ENCODE measurements at regions not wholly inside any gene's neighbourhood (a gene's known extent, or its start where the extent isn't known, plus 50 kb on each side); places are given as distances from the start of the nearest gene placed in this dataset.
"Not testable (repeated sequence)": the region's sequence is repeated elsewhere in the genome, so short reads cannot be mapped to it uniquely, and the experiment has no call there.

DNA sequence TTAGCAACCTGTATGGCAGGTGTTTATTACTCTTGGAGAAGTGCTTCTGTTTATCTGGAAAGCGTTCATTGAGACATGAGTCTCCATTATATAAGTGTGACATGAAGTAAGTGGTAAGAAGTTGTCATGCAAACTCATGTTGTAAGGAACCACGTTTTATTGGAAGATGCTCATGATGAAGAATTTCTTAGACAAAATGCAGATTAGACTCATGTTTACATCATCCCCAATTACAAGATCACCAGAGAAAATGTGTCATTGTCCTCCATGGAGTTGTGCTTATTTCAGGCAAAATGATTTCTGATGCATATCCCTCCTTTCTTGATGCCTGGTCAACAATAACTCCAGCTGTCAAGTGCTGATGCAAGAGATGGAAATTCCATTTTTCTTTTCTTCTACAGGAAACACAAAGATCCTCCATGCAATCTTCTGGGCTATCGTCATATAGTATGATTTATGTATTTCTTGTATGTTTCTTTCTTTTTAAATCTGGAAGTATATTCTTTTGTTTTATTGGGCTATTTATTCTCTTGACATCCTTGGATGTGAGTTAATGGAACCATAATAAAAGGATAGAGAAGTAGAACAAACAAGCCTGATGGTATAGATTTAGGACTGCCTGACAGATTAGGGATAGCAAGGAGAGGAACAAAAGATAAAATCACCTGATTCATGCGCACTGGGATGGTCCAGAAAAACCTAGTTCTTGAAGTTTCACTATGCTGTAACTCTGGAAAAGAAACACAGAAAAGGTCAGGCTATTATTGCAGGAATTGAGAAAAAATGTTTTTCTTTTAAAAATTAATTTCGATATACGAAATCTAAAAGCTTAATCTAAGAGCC, 50.7 kb upstream of the DIAPH3 start:
- no peak for DNase-seq

DNA sequence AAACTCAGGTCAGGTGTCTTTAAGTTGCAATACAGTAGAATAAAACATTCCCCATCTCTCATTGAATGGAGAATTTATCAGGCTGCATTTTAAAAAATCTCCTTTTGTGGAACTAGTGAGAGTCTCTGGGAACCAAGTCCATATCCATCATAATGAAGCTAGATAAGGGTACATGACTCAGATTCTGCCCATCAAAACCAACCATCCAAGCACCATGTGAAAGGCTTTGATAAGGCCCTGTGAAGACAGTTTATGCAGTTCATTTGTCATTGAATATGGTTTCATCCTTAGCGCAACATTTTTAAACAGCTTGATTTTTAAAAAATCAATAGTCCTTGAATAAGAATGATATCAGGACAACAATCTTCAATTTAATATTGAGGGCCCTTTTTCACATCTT, 56.3 kb upstream of the DIAPH3 start:
- DNase-seq: no peak

DNA sequence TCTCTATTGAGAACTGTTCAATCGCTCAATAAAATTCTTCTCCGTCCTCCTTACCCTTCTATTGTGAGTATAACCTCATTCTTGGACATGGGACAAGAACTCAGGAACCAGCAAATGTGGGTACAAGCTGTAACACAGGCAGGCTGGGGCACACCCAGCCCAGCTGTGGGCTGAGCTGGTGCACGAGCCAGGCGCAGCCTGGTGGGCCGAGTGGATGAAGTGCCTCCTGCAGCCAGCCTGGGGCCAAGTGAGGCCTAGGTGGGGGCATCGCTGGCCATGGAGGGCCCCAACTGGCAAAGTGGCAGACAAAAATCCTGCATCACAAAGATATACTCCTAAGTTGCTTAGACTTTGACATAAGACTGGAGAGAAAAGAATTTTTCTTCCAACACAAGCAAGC, 57.9 kb upstream of the DIAPH3 start:
- no peak for DNase-seq

DNA sequence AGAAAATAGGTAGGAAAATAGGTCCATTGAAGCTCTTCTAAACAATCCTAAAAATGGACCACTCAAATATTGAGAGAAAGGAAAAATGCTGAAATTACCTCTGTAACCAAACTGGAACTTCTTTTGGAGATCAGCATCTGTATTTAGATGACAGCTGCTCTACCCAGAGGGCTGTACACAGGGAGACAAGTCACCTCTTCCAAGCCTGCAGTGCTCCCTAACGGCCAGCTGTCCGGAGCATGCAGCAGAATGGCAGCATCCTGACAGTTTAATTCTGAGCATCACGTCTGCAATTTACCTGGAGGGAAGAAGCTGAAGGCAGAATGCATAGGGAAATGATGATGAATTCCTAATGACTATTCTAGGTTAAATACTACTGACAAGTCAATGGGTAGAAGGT, 62.8 kb upstream of the DIAPH3 start:
- DNase-seq: no peak

DNA sequence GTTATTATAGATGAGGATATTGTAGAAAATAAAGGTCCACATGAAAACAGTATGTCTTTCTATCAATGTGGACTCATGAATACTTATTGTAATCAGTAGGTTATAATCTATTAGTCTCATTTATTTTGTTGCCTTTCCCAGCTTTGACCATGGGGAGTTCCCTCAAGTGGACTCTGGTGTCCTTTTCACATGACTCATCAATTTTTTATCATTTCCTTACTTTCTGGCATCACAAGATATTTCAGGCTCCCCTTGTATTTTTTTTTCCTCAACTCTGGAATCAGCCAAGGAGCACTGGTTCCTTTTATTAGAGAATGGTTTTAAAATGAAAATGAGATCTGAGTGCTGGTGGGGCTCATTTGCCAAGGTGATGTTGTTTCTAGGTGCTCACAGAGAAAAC, 63.4 kb upstream of the DIAPH3 start:
- DNase-seq: no peak

DNA sequence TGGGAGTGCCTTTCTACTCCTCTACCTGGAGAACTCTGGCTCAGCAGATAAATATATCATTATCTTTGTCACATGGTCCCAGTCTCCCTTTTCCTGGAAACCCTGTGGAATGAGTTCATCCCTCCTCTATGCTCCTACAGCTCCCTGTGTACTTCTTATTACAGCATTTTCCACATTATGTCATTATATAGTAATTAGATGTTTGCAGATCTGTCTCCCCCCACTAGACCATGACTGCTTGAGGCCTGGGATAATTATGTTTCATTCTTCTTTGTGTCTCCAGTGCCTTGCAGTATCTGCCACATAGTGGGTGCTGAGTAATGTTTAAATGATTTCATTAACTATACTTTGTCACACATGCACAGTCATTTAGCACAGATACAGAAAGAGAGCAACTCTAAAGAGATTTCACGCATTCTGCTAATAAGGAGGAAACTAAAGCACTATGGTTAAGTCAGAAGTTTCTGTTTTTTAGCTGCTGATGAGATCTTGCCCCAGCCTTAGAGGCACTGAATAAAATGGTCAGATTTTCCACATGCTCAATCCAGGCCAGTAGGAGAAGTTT, 66.1 kb upstream of the DIAPH3 start:
- DNase-seq: no peak

DNA sequence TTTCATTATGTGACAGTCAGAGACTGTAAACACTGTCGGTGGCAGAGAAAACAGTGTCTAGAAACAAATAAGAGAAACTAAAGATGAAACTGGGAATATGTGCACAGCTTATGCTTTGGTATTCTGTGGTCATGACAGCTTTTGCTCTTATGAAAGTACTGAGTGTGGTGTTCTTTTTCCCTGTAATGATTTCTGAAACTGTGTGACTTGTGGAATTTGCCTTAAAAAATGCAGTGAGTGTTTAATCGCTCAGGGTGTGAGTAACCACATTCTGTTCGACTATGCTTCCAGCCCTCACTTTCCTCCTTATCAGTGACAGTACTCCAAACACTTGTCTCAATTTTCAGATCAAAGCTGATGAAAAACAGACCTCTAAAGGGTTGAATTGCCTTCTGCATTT, 66.9 kb upstream of the DIAPH3 start:
- DNase-seq: no peak

DNA sequence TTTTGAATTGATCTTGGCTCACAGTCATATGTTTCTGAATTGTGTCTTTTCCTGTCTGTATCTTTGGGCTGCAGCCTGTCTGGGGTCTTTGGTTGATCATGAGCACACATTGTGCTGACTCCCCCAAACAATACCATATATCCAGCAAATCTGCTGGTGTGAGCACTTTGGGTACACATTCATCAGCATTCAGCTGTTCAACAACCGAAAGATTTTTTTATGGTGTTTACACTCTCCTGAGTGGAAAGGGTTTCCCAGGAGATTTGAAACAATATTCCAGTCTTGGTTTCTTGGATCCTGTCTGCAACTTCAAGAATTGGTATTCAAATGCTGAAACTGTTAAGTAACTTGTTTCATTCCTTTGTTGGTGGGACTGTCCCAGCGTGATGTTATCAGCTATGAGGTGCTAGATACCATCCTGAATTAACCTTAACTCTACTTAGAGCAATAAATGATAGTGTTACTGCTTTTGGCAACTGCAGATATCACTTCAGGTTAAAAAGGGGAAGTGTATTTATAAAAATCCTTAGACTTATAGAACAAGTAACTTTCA, 78.4 kb upstream of the DIAPH3 start:
- DNase-seq: no peak

DNA sequence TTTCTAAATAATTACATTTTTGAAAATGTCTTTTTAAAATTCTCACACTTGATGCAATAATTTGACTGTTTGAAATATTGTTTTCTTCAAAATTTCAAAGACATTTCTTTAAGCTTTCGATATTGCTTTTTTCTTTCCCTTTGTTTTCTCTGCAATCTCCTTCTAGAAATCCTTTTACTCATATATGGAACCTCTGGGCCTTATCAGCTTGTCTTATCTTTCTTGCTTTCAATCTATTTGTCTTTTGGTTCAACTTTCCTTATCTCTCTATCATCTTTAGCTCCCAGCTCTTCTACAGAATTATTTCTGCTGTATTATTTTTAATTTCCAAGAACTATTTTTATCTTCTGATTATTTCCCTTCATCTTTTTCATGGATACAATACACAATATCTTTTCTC, 80.7 kb upstream of the DIAPH3 start:
- DNase-seq: no peak

DNA sequence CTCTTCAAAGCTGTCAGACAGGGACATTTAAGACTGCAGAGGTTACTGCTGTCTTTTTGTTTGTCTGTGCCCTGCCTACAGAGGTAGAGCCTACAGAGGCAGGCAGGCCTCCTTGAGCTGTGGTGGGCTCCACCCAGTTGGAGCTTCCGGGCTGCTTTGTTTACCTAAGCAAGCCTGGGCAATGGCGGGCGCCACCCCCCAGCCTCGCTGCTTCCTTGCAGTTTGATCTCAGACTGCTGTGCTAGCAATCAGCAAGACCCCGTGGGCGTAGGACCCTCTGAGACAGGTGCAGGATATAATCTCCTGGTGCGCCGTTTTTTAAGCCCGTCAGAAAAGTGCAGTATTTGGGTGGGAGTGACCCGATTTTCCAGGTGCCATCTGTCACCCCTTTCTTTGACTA, 87.7 kb upstream of the DIAPH3 start:
- not testable (repeated sequence) for DNase-seq

DNA sequence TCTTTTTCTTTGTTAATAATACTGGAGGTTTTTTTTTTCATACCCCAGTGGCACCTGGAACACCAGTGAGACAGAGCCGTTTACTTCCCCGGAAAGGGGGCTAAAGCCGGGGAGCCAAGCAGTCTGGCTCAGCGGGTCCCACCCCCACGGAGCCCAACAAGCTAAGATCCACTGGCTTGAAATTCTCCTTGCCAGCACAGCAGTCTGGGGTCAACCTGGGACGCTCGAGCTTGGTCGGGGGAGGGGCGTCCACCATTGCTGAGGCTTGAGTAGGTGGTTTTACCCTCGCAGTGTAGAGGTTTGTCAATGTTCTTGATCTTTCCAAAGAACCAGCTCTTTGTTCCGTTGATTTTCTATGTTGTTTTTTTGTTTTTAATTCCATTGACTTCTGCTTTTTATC, 94.6 kb upstream of the DIAPH3 start:
- DNase-seq: no peak

DNA sequence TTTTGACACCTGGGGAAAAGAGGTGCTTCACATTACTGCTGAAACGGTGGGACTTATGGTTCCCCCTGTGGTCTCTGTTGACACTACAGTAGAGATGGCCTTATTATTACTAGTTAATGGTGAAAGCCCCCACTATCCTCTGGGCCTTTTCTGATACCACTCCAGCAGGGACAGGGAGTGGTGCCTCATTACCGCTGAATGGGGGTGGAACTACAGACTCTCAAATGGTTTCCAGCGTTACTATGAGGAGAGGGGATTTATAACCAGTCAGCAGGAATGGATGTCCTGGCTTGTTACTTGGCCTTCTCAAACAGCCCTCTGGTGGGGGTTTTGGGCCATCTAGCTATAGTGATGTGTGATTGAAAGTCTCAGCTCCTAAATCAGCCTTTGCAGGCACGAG, 96.7 kb upstream of the DIAPH3 start:
- no peak for DNase-seq

DNA sequence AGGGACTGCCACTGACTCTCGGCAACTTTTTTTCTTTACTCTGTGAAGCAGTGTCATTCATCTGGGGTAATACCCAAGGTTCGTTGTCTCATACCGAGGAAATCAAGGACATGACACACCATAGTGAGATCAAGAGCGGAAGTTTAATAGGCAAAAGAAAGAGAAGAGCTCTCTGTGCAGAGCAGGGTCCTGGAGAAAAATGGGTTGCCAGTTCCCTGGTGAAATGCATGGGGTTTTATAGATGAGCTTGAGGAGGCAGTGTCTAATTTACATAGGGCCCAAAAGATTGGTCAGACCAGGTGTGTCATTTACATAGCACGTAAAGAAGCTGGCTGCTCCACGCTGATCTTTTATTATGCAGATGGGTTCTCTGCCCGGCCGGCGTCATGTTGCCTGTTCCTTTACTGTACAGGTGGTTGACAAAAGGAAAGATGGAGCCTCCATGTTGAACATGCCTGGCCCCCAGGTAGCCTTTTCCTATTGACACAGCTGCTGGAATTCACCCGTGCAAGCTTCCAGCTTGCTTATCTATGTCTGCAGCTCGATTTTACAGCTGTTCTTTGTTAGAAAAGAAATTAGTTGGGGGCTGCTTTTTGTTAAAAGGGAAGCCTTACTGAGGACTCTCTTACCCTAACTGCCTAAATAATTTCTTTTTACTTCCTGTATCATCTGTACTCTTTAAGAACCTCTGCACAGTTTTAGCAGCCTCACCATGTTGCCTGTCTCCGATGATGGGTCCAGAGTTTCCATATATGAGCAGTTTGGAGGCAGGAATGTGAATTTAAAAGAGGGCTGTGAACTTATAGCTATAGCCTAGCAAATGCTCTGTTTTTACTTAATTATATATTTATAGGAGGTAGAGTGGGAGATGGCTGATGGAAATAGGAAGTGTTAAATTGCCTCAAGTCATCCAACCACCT, 98.0 kb upstream of the DIAPH3 start:
- no peak for DNase-seq

DNA sequence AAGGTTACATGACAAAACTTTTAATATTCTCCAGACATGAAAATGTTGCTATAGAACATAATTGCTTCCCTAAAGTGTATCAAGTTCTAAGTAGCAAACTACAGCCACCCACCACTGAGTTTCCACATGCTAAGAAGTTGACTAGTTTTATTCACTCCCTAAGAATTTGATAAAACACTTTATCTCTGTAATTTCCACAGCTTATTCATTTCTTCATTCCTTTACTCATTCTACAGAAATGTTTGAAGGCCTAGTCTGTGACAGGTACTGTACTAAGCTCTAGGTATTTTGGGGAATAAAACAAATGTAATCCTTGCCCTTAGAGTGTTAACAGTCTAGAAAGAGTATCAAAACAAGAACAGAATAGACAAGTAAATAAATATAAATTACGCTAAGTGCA, 101.8 kb upstream of the DIAPH3 start:
- no peak for DNase-seq

DNA sequence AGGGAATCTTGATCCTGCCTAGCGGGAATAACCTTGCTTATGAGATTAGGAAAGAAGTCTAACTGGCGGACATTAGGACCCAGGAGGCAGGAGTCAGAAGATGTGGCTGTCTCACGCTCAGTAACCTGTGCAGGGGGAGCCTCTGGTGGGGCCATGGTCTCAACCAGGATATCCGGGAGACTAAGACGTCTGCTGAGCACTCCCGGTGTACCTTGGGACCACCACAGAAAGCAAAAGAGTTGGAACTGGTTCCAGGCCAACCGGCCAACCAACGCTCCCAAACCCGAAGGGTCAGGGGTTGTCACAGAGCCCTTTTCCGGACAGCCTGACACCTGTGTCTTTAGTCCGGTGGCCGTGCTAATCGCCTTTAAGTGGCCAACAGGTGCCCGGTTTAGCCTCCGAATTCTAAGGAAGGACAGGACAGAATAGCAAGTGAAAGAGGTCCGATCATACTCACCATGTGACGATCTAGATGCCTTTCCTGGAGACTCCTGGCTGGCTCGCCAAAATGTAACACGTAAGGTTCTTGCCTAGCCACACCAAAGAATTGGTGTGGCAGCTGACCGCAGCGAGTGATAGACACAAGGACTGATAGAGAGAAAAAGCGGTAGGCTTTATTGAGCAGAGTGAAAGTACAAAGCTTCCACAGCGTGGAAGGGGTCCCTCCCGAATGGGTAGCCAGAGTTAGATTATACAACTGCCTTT, 103.9 kb upstream of the DIAPH3 start:
- peak; percentile 25 to 43 for DNase-seq

DNA sequence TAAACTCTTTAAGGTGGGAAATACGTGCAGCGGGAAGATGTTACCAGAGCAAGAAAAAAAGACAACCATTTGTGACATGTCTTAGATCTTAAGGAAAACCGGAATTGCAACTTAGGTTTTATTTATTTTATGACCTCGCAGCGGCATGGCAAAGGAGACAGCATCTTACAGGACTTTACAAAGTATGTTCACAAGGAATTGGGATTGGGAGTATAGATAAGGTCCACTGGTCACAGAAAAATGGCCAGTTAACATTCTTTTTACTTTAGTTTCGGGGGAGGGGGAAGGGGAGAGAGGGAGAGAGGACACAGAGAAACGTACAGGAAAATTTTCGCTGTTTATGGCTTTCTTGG, 104.5 kb upstream of the DIAPH3 start:
- DNase-seq: no peak

DNA sequence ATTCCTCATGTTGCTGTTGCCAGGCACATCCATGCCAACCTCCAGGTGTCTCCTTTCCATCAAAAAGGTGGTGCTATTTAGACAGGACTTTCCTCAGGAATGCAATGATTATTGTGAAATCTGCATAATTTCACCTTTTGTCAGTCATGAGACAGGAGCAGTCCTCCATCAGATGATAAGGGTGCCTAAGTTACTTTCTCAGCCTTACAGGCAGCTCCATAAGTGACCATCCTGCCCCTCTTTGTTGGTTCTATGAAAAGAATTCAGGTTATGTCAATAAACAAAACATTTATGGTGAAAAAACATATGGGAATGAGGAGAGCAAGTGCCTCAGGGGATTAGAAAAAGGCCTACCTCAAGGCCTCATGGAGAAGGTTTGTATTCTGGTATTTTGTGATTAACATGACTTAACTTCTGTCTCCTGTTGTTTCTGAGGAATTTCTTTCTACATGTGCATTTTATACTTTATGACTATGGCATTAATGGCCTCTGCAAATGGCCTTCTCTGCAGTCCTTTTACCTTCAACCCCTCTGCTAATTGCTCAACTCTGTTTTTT, 110.3 kb upstream of the DIAPH3 start:
- no peak for DNase-seq

DNA sequence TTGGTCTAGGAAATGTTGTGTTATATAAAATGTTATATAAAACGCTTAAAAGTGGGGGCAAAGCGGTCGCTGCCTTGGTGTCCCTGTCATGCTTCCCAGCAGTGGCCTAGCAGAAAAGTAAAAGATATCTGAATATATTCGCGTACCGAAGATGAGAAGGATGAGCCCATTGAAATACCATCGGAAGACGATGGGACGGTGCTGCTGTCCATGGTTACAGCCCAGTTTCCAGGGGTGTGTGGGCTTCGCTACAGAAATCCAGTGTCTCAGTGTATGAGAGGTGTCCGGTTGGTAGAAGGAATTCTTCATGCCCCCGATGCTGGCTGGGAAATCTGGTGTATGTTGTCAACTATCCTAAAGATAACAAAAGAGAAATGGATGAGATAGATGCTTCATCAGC, 110.9 kb upstream of the DIAPH3 start:
- no peak for DNase-seq

DNA sequence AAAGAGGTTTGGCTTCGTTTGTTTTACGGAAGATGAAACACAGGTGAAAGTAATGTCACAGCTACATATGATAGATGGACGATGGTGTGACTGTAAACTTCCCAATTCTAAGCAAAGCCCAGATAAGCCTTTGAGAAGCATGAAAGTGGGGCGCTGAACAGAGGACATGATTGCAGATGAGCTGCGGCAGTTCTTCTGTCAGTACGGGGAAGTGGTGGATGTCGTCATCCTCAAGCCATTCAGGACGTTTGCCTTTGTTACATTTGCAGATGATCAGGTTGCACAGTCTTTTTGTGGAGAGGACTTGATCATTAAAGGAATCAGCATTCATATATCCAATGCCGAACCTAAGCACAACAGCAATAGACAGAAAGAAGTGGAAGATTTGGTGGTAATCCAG, 111.5 kb upstream of the DIAPH3 start:
- no peak for DNase-seq

DNA sequence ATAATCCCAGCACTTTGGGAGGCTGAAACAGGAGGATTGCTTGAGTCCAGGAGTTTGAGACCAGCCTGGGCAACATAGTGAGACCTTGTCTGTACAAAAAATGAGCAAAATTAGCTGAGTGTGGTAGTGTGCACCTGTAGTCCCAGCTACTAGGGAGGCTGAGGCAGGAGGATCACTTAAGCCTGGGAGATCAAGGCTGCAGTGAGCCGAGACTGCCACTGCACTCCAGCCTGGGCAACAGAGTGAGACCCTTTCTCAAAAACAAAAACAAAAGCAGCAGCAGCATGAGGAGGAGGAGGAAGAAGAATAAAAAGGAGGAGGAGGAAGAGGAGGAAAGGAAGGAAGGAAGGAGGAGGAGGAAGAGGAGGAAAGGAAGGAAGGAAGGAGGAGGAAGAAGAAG, 116.5 kb upstream of the TDRD3 start:
- not testable (repeated sequence) for DNase-seq

DNA sequence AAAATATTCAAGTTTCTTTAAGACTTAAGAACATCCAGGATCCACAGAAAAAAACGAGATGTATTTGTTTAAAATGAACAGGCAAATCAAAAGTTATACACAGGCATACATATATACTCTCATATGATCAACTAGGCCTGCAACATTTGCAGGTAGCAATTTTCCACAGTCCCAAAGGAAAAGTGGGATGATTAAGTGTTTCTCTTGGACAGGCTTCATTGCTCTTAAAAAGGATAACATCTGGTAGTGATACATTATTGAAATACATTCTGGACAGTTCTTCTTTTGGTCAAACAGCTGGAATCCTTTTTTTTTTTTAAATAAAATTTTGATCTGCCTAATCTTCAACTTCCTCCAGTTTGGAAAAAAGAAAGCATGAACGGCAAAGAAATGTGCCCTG, 114.8 kb upstream of the TDRD3 start:
- DNase-seq: no peak

DNA sequence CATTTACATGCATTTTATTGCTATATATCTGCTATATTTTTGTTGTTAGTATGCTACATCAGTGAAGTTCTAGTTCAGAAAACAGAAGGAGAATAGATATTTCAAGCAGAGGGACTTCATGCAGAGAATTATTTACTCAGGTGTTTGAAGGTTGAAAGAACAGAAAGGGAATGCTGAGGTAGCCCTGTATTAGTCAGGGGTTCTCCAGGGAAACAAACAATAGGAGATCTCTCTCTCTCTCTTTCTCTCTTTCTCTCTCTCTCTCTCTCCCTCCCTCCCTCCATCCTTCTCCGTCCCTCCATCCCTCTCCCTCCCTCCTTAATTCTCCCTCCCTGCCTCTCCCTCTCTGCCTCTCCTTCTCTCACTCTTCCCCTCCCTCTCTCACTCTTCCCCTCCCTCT, 114.3 kb upstream of the TDRD3 start:
- no peak for DNase-seq

DNA sequence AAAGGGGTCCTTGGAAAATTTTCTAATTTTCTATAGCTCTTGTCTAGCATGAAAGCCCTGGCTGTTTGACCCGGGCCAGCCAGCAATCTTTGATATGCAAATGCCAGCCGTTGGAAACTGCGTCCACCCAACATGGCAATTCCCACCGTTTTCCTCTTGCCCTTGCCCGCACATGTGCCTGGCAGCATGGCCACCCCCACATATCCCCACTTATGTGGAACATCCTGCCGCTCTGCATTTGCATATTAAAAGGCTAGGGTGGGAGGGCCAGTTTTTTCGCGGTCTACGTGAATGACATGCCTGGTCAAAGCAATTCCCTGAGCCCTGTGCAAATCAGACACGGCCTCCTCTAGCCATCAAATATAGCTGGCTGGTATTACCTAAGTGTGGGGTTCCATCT, 110.3 kb upstream of the TDRD3 start:
- DNase-seq: no peak
